GM12873 (cell line): ENCODE measurements at regions not wholly inside any gene's neighbourhood (a gene's known extent, or its start where the extent isn't known, plus 50 kb on each side); places are given as distances from the start of the nearest gene placed in this dataset.

Experiments
- TF ChIP-seq, protein P1 (sequence below): IDR thresholded peaks from 2 replicates; pipeline ENCODE4 v1.5.1; 2012; ENCODE audit warnings: low read depth, mild to moderate bottlenecking, moderate library complexity, low read length, control low read depth; ENCODE audit not compliant: insufficient read depth; ENCODE audit errors: missing control alignments

DNA sequence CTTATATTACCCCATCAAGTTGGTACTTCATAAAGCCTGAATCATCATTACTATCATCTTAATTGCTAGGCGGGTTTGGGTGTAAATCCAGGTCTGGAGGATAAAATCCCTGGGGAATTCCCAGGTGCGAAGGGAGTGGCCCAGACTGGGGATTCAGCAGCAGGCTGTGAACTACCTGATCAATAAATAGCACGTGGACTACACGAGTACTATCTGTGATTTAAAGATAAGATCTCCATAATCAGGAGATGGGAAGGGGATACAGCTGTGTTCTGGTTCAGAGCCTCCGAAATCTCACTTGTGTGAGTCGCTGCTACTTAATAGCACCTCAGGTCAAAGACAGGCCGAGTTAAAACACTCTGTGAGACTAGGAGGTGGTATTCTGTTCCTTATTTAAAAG, 512.6 kb upstream of the ZFHX3 start:
- TF ChIP-seq, protein P1, sequence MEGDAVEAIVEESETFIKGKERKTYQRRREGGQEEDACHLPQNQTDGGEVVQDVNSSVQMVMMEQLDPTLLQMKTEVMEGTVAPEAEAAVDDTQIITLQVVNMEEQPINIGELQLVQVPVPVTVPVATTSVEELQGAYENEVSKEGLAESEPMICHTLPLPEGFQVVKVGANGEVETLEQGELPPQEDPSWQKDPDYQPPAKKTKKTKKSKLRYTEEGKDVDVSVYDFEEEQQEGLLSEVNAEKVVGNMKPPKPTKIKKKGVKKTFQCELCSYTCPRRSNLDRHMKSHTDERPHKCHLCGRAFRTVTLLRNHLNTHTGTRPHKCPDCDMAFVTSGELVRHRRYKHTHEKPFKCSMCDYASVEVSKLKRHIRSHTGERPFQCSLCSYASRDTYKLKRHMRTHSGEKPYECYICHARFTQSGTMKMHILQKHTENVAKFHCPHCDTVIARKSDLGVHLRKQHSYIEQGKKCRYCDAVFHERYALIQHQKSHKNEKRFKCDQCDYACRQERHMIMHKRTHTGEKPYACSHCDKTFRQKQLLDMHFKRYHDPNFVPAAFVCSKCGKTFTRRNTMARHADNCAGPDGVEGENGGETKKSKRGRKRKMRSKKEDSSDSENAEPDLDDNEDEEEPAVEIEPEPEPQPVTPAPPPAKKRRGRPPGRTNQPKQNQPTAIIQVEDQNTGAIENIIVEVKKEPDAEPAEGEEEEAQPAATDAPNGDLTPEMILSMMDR, result no peak

DNA sequence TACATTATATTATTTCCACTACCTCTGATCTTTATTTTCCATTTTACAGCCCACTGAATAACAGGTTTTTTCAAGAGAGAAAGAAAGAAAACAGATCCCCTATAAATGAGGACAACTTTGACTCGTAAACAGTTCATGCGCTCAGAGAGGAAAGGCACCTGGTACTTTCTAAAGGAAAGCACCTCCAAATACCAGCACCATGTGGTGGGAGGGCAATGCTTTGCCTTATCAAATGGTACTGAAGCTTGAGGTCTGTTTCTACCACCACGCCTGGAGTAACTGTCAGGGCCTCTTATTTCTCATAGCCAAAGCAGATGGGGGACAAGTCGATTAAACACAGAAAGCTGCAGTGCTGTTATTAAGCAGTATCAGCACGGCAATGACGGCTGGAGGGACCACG, 510.3 kb upstream of the ZFHX3 start:
- TF ChIP-seq, protein P1, result no peak

DNA sequence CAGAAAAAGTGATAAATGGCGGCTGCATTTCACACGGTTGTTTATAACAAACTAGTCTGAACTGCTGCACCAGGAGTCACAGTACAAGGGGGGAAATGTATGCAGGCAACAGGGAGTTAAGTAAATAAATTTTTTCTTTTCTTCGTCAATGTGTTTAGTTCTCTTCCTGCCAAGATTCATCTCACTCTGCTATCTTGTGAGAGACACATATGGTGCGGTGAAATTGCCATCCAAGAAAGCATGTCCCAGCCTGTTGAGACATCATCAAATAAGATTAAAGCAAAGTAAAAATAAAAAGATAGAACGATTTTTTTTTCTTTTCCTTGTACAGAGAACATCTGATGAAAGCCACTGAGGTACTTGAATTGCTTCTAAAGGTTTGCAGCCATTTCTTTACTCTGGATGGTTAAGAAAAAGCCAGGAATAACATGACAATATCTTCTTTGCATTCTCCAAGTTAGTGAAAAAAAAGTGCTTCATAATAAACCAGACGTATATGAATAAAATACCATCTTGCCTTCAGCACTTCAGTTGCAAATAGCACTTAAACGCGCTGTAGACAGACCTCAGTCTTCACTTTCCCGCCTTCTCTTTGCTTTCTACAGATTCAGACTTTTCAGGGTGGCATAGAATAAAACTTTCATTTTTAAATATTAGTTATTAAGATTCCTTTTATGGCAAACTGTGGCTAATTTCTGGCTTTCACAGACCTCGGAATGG, 506.2 kb upstream of the ZFHX3 start:
- TF ChIP-seq, protein P1, result no peak

DNA sequence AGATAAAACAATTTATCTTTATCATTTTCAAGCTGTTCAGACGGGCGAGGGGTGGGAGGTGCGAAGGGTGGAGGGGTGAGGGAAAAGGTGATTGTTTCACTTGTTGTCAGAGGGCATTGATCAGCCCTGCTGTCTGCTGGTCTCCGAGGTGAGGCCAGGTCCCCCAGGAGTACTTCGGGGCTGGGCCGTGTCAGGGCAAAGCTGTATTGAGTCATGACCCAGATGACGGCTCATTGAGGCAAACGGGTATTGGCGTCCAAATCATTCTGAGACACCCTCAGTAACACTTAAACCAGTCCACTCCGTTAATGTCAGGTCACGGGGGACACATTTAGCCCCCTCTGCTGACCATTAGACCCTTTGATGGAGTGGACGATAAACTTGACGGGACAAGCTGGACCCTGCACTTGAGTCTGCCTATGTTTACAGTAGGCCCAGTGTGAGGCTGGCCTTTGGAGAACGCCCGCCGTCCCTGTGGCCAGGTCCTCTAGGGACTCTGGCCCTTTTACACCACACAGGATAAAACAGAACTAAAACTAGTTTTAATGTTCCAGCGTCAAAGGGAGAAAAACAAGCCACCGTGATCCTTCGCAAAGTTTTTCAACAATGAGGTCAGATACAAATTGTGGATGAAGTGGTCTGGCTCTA, 502.2 kb upstream of the ZFHX3 start:
- TF ChIP-seq, protein P1, result no peak

DNA sequence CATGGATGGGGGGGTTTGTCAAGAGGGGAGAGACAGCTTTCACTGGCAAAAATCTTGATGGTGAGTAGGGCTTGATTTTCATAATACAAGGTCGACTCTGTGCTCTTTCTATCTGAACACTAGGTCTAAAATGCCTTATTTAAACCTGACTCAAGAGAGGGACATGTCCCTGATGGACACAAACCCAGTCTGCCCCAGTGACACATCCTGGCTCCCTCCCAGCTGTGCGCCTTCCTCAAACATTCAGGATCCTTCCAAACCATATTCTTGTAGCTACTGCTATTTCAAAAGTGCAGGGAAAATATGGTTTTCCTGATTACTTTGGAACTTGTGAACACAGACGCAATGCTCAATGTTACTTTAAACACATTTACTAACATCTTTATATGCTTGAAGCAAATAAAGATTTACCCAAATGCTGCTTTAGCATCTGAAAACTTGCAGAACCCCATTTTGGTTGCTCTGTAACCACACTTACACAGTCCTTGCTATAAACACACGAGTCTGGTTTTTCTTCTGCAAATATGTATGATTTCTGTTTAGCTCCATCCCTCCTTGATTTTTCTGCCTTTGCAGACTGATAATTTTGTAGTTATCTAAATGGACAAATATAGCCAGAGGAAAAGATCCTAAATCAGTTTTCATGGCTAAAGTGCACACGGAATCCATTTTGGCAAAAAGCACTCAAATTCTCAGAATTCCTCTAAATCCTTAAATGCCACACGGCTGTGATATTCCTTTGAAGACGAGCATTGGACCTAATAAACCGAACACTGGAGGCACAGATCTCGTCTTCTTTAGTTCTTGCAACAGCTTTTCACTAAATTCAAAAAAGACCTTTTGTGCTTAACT, 499.9 kb upstream of the ZFHX3 start:
- TF ChIP-seq, protein P1, result no peak

DNA sequence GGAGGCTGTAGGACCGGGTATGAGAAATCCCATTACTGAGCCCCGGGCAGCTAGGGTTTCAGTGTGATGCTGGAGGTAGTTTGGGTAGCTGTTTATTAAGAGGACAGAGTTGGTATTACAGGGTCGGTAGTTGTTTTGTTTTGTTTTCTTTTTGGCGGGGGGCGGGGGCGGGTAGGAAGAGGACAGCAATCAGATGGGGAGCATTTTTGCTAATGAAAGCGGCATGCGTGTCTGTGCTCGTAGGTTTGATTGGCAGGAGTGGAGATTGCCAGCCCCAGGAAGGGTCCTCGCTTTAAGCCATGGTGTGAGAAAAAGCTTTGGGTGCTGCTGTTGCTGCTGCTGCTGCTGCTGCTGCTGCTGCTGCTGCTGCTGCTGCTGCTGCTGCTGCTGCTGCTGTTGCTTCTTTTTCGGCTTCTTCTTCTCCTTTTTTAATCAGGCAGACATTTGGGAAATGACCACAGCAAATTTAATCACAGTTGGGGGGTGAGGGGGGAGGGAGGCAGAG, 498.5 kb upstream of the ZFHX3 start:
- TF ChIP-seq, protein P1, result no peak

DNA sequence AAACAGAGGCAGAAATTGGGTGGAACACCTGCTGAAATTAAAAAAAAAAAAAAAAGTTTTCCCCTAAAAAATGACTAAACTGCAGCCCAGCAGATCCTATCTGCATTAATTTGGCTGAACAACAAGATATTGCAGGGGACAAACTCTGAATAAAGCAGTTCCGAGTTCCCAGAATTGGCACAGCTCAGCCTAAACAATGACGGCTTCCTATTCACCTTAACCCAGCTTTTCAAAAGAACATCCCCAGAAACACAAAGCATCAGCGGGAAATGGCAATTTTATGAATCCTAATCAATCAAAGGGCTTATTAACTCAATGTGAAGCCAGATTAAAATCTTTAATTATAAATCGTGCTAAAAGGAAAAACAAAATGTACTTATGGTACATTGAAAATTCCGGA, 497.8 kb upstream of the ZFHX3 start:
- TF ChIP-seq, protein P1, result no peak
